ENCODE measurements at regions not wholly inside any gene's neighbourhood (a gene's known extent, or its start where the extent isn't known, plus 50 kb on each side); places are given as distances from the start of the nearest gene placed in this dataset.

GRCh38 chr1:14309984-14310383 is 288.5 kb upstream of the KAZN start (continued):
- TF ChIP-seq ZNF532 (CRISPR knock-in tag; IDR thresholded peaks at IDR 0.05; ENCODE audit: borderline replicate concordance) (no peak), ATF3 (CRISPR knock-in tag; conservative IDR thresholded peaks at IDR 0.05) (no peak), ZBTB43 (CRISPR knock-in tag; IDR thresholded peaks at IDR 0.05) (no peak), NR2C2 (CRISPR knock-in tag; IDR thresholded peaks at IDR 0.05) (no peak), AR (CRISPR knock-in tag; IDR thresholded peaks at IDR 0.05) (no peak), ESRRA (CRISPR knock-in tag; IDR thresholded peaks at IDR 0.05; ENCODE audit: borderline replicate concordance) (no peak), ZNF425 (CRISPR knock-in tag; conservative IDR thresholded peaks at IDR 0.05) (no peak), TEAD4 (CRISPR knock-in tag; IDR thresholded peaks at IDR 0.05) (no peak), ZNF423 (CRISPR knock-in tag; IDR thresholded peaks at IDR 0.05) (no peak)

- Mint-ChIP-seq H3K27ac (no peak overlapping the region), H3K27me3 (ENCODE audit: low read depth) (peaks cover 9% of the 10 kb centered on the region), H3K36me3 (no peaks in the 10 kb centered on the region), H3K4me3 (no peak overlapping the region), H3K9me3 (peaks cover 22% of the 10 kb centered on the region), H3K4me1 (no peaks in the 10 kb centered on the region)
- CTCF ChIA-PET, result no interaction called here
- no peak for ATAC-seq
- DNase-seq (ENCODE audit: low spot score), result no peak
- POLR2A ChIA-PET, result no interaction called here
- TF ChIP-seq NR3C1 (CRISPR knock-in tag; conservative IDR thresholded peaks at IDR 0.05; ENCODE audit: low read depth) (no peak), CBFB (CRISPR knock-in tag; IDR thresholded peaks at IDR 0.05; ENCODE audit: low read depth) (no peak), ZBTB43 (CRISPR knock-in tag; IDR thresholded peaks at IDR 0.05) (no peak), SMAD3 (CRISPR knock-in tag; IDR thresholded peaks at IDR 0.05; ENCODE audit: borderline replicate concordance) (no peak), CDX4 (CRISPR knock-in tag; IDR thresholded peaks at IDR 0.05; ENCODE audit: borderline replicate concordance) (no peak), ZNF425 (CRISPR knock-in tag; conservative IDR thresholded peaks at IDR 0.05) (no peak), ZSCAN18 (CRISPR knock-in tag; IDR thresholded peaks at IDR 0.05) (no peak), ZMAT4 (CRISPR knock-in tag; IDR thresholded peaks at IDR 0.05) (no peak)
Measured at GRCh38 chr1:14310476-14310875, 288.0 kb upstream of the KAZN start.
